GM13977 (cell line): ENCODE measurements at regions not wholly inside any gene's neighbourhood (a gene's known extent, or its start where the extent isn't known, plus 50 kb on each side); places are given as distances from the start of the nearest gene placed in this dataset.
"Not testable (repeated sequence)": the region's sequence is repeated elsewhere in the genome, so short reads cannot be mapped to it uniquely, and the experiment has no call there.

Experiments used
- DNase-seq: peaks from one replicate; pipeline ENCODE4 v3.0.0; 2012; ENCODE audit warnings: low spot score
- CTCF ChIP-seq: IDR thresholded peaks from 2 replicates; pipeline ENCODE4 v1.5.1; 2012; ENCODE audit warnings: mild to moderate bottlenecking, control low read depth; ENCODE audit not compliant: insufficient read depth; ENCODE audit errors: extremely low read depth, missing control alignments
- in situ Hi-C: fragments of 300-500 bp; cut with MboI; formaldehyde crosslinking; loops from one replicate; pipeline ENCODE4 v1.12.0; 2022; ENCODE audit warnings: low sequenced_read_pairs, low pct_unique_long_range_greater_than_20kb, mixed read lengths, inconsistent platforms; ENCODE audit not compliant: unreplicated experiment

GRCh38 chr5:72645064-72645846 is 138.0 kb upstream of the ZNF366 start:
- DNase-seq, result no peak
- in situ Hi-C loops, result no loop called here
- no peak for TF ChIP-seq CTCF

- no peak for TF ChIP-seq CTCF
- DNase-seq, result no peak
- in situ Hi-C loops, result no loop called here
Observed at GRCh38 chr5:72644296-72644695, 137.1 kb upstream of the ZNF366 start.

- DNase-seq, result no peak
- in situ Hi-C loops, result no loop called here
Observed at GRCh38 chr5:72641164-72641563, 134.0 kb upstream of the ZNF366 start.

GRCh38 chr5:72637058-72637457 is 129.8 kb upstream of the ZNF366 start:
- in situ Hi-C loops, result no loop called here
- no peak for TF ChIP-seq CTCF
- no peak for DNase-seq

More at GRCh38 chr5:72641164-72641563, 134.0 kb upstream of the ZNF366 start:
- TF ChIP-seq CTCF, result no peak

- in situ Hi-C loops, DNase-seq: not testable (repeated sequence)
Observed at GRCh38 chr5:72636565-72636964, 129.4 kb upstream of the ZNF366 start.

- TF ChIP-seq CTCF, result no peak
- DNase-seq, result no peak
- in situ Hi-C loops, result no loop called here
Observed at GRCh38 chr5:72634444-72634843, 127.2 kb upstream of the ZNF366 start.

- in situ Hi-C loops, result no loop called here
- DNase-seq, result no peak
- TF ChIP-seq CTCF, result no peak
Observed at GRCh38 chr5:72633649-72634048, 126.4 kb upstream of the ZNF366 start.
